Right hindlimb (tissue), 1 donor: ENCODE measurements at regions not wholly inside any gene's neighbourhood (a gene's known extent, or its start where the extent isn't known, plus 50 kb on each side); places are given as distances from the start of the nearest gene placed in this dataset.
"Not testable (repeated sequence)": the region's sequence is repeated elsewhere in the genome, so short reads cannot be mapped to it uniquely, and the experiment has no call there.

Source experiments
- DNase-seq: peaks from one replicate; pipeline ENCODE4 v3.0.0-alpha.2; 2018

GRCh38 chr1:185681034-185681633 lies 53.1 kb upstream of the HMCN1 start:
- DNase-seq = no peak

- DNase-seq = no peak
Observed at GRCh38 chr1:185680453-185680852, 53.7 kb upstream of the HMCN1 start.

- DNase-seq = no peak
Observed at GRCh38 chr1:185679220-185679619, 55.0 kb upstream of the HMCN1 start.

GRCh38 chr1:185676969-185677368 lies 57.2 kb upstream of the HMCN1 start:
- DNase-seq = no peak

GRCh38 chr1:185674201-185674600 lies 60.0 kb upstream of the HMCN1 start:
- no peak for DNase-seq

GRCh38 chr1:185672719-185673360 lies 61.4 kb upstream of the HMCN1 start:
- DNase-seq = no peak

- DNase-seq = peak; percentile 43
Observed at GRCh38 chr1:185670187-185670627, 64.0 kb upstream of the HMCN1 start.

GRCh38 chr1:185668013-185668412 lies 66.2 kb upstream of the HMCN1 start:
- DNase-seq = no peak

GRCh38 chr1:185666582-185666981 lies 67.6 kb upstream of the HMCN1 start:
- no peak for DNase-seq

GRCh38 chr1:185663771-185664296 lies 70.4 kb upstream of the HMCN1 start:
- no peak for DNase-seq

GRCh38 chr1:185663332-185663731 lies 70.9 kb upstream of the HMCN1 start:
- no peak for DNase-seq

- no peak for DNase-seq
Observed at GRCh38 chr1:185661971-185662370, 72.2 kb upstream of the HMCN1 start.

- no peak for DNase-seq
Observed at GRCh38 chr1:185656663-185657062, 77.5 kb upstream of the HMCN1 start.

- DNase-seq = no peak
Observed at GRCh38 chr1:185654952-185655314, 79.3 kb upstream of the HMCN1 start.

GRCh38 chr1:185654199-185654951 lies 79.8 kb upstream of the HMCN1 start:
- no peak for DNase-seq

GRCh38 chr1:185653615-185654014 lies 80.6 kb upstream of the HMCN1 start:
- no peak for DNase-seq

GRCh38 chr1:185652348-185652747 lies 81.8 kb upstream of the HMCN1 start:
- DNase-seq = no peak

- DNase-seq = no peak
Observed at GRCh38 chr1:185650602-185651230, 83.5 kb upstream of the HMCN1 start.

GRCh38 chr1:185648858-185649589 lies 85.2 kb upstream of the HMCN1 start:
- DNase-seq = no peak

- not testable (repeated sequence) for DNase-seq
Observed at GRCh38 chr1:185647597-185648267, 86.5 kb upstream of the HMCN1 start.

GRCh38 chr1:185646202-185646683 lies 87.9 kb upstream of the HMCN1 start:
- peak; percentile 58 for DNase-seq

- no peak for DNase-seq
Observed at GRCh38 chr1:185645686-185646085, 88.5 kb upstream of the HMCN1 start.
